ENCODE measurements at regions not wholly inside any gene's neighbourhood (a gene's known extent, or its start where the extent isn't known, plus 50 kb on each side); places are given as distances from the start of the nearest gene placed in this dataset.
"Not testable (repeated sequence)": the region's sequence is repeated elsewhere in the genome, so short reads cannot be mapped to it uniquely, and the experiment has no call there.

DNA sequence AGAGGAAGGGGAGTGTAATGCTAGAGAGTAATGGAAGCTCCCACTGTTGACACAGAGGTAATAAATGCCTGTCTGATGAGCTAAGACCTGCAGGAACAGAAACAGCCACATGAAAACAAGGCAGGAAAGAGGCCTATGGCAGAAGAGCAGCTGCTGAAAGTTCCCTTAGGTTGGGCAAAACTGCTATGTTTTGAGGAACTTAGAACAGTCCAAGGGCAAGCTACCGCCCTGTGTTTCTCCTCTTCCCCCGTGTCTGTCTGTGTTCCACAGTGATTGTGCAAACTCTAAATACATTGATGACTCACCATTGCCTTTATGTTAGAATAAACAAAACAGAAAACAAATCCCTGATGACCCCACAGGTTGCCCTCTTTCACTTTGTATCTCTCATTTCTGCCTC, 165.6 kb upstream of the POTEB2 start:
- DNase-seq; H4K8ac ChIP-seq (ENCODE audit: low read depth in 2 of 2, low read length in 2 of 2); H3K14ac ChIP-seq (replicated peaks; ENCODE audit: low read depth, low read length); H2BK5ac ChIP-seq (ENCODE audit: low read depth, low read length, poor library complexity, severe bottlenecking); H3K9ac ChIP-seq (ENCODE audit: low read depth, low read length); in situ Hi-C loops (cut with MboI; ENCODE audit: low sequenced_read_pairs); H3K4ac ChIP-seq (ENCODE audit: low read depth, low read length); ATAC-seq (ENCODE audit: low read depth); H2BK20ac ChIP-seq (ENCODE audit: low read depth, low read length); H3K18ac ChIP-seq (ENCODE audit: low read depth, low read length); H2BK15ac ChIP-seq (ENCODE audit: low read depth, low read length); H3K4me1 ChIP-seq (ENCODE audit: control insufficient read depth, insufficient read depth, low read length); H3K79me1 ChIP-seq (ENCODE audit: low read depth in 1 of 2, low read length in 2 of 2); H3K9me1 ChIP-seq (ENCODE audit: insufficient read depth, low read length); H2AK9ac ChIP-seq (replicated peaks; ENCODE audit: low read depth, low read length, poor library complexity); CTCF ChIA-PET; H4K5ac ChIP-seq (ENCODE audit: low read depth, low read length); H2AK5ac ChIP-seq (ENCODE audit: low read depth, low read length); BruUV-seq (replicated peaks); intact Hi-C loops (cut with micrococcal nuclease); H3K27ac ChIP-seq (ENCODE audit: insufficient read depth, low read length); H3K36me3 ChIP-seq (ENCODE audit: control insufficient read depth, insufficient read depth, low read length); dilution Hi-C loops (cut with HindIII; ENCODE audit: low sequenced_read_pairs, unreplicated experiment); H3K56ac ChIP-seq (ENCODE audit: extremely low read depth, insufficient read depth, low read length); H3K4me2 ChIP-seq (ENCODE audit: low read depth, low read length); H3K4me3 ChIP-seq (ENCODE audit: insufficient read depth, low read depth, low read length); H4K20me1 ChIP-seq (ENCODE audit: insufficient read depth, low read length); H4K91ac ChIP-seq (ENCODE audit: insufficient read depth, low read depth, low read length); H3K9me3 ChIP-seq (ENCODE audit: control insufficient read depth, insufficient read depth, low read length); POLR2A ChIA-PET (ENCODE audit: unreplicated experiment); H2AFZ ChIP-seq (replicated peaks; ENCODE audit: low read length, poor library complexity); H3K23ac ChIP-seq (ENCODE audit: low read depth, low read length); H2BK120ac ChIP-seq (ENCODE audit: low read depth, low read length); H3K27me3 ChIP-seq (ENCODE audit: control insufficient read depth, insufficient read depth, low read length): not testable (repeated sequence)
- no CpG with 5 or more reads among the region's 2 CpGs for WGBS, 2 experiments (ENCODE audit: extremely low coverage in 2 of 2, insufficient read length in 1 of 2)

DNA sequence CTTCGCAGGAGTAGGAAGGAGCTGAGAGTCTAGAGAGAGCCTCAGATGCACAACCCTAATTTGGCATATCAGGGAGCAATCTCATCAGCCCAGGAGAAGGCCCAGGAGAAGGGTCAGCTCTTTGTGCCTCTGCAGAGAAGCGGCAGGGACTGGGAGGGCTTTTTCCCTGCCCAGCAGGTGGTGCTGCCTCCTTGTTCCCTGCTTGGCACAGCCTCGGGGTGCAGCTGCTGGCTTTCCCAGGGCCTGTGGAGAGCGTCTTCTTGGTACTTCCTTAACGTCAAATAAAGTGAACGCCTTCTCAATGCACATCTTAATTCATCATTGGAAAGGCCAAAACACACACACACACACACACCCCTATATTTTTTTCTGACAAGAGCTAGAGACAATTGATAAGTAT, 162.9 kb upstream of the POTEB2 start:
- CTCF ChIA-PET; H3K9me3 ChIP-seq (ENCODE audit: control insufficient read depth, insufficient read depth, low read length); H2BK20ac ChIP-seq (ENCODE audit: low read depth, low read length); H3K56ac ChIP-seq (ENCODE audit: extremely low read depth, insufficient read depth, low read length); BruUV-seq (replicated peaks); H3K9ac ChIP-seq (ENCODE audit: low read depth, low read length); H3K14ac ChIP-seq (replicated peaks; ENCODE audit: low read depth, low read length); H3K18ac ChIP-seq (ENCODE audit: low read depth, low read length); in situ Hi-C loops (cut with MboI; ENCODE audit: low sequenced_read_pairs); DNase-seq; H2AK5ac ChIP-seq (ENCODE audit: low read depth, low read length); H4K91ac ChIP-seq (ENCODE audit: insufficient read depth, low read depth, low read length); H3K27me3 ChIP-seq (ENCODE audit: control insufficient read depth, insufficient read depth, low read length); POLR2A ChIA-PET (ENCODE audit: unreplicated experiment); H3K79me1 ChIP-seq (ENCODE audit: low read depth in 1 of 2, low read length in 2 of 2); H2BK15ac ChIP-seq (ENCODE audit: low read depth, low read length); H3K23ac ChIP-seq (ENCODE audit: low read depth, low read length); H3K4ac ChIP-seq (ENCODE audit: low read depth, low read length); H3K36me3 ChIP-seq (ENCODE audit: control insufficient read depth, insufficient read depth, low read length); H3K4me3 ChIP-seq (ENCODE audit: insufficient read depth, low read depth, low read length); H4K8ac ChIP-seq (ENCODE audit: low read depth in 2 of 2, low read length in 2 of 2); dilution Hi-C loops (cut with HindIII; ENCODE audit: low sequenced_read_pairs, unreplicated experiment); H2AFZ ChIP-seq (replicated peaks; ENCODE audit: low read length, poor library complexity); H3K27ac ChIP-seq (ENCODE audit: insufficient read depth, low read length); H3K4me2 ChIP-seq (ENCODE audit: low read depth, low read length); H2BK120ac ChIP-seq (ENCODE audit: low read depth, low read length); H2AK9ac ChIP-seq (replicated peaks; ENCODE audit: low read depth, low read length, poor library complexity); H2BK5ac ChIP-seq (ENCODE audit: low read depth, low read length, poor library complexity, severe bottlenecking); intact Hi-C loops (cut with micrococcal nuclease); H3K9me1 ChIP-seq (ENCODE audit: insufficient read depth, low read length); H4K20me1 ChIP-seq (ENCODE audit: insufficient read depth, low read length); H3K4me1 ChIP-seq (ENCODE audit: control insufficient read depth, insufficient read depth, low read length); H4K5ac ChIP-seq (ENCODE audit: low read depth, low read length); ATAC-seq (ENCODE audit: low read depth): not testable (repeated sequence)
- WGBS, 2 experiments (ENCODE audit: extremely low coverage in 2 of 2, insufficient read length in 1 of 2), result no CpG with 5 or more reads among the region's 6 CpGs

Measured in IMR-90 (cell line).